ENCODE measurements at regions not wholly inside any gene's neighbourhood (a gene's known extent, or its start where the extent isn't known, plus 50 kb on each side); places are given as distances from the start of the nearest gene placed in this dataset.

DNA sequence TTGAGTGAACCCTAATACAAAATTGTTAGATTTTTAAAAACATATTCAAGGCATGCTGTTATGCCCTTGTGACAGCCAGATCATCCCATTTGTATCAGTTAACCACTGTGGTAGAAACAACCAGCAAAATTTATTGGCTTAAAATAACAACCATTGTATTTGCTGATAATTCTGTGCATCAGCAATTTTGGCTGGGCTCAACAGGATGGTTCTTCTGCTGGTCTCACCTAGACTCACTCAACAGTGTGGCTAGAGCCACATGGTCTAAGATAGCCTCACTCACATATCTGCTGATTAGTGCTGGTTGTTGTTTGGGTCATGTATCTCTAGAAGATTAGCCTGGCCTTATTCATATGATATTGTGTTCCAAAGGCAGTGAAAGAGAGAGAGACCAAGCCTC, 160.1 kb upstream of the GATA6 start:
- TF ChIP-seq JUND (IDR thresholded peaks at IDR 0.05; ENCODE audit: low read depth, low read length) (no peak), RAD21 (IDR thresholded peaks at IDR 0.05; ENCODE audit: insufficient read depth, low read depth, low read length) (no peak)
